K562 (cell line): ENCODE measurements at regions not wholly inside any gene's neighbourhood (a gene's known extent, or its start where the extent isn't known, plus 50 kb on each side); places are given as distances from the start of the nearest gene placed in this dataset.

Experiments used
- ATAC-seq: fragments of 200-7000 bp; cut with Tn5 transposase; 3 replicates; pipeline ENCODE4 v1.9.1; 2020; ENCODE audit warnings: moderate library complexity
- BruUV-seq: library from RNA; stranded (reverse); fragments of 400-500 nt; replicated peaks from 2 replicates; lab custom pipeline; 2021; lab: Mats Ljungman, UMichigan
- CTCF ChIA-PET: fragments of 300-600 bp; formaldehyde crosslinking; extraction: SDS; loops from one replicate; lab custom pipeline; 2021; ENCODE audit warnings: low intra/inter-chr PET ratio; lab: Yijun Ruan, JAX
- POLR2A ChIA-PET: fragments of 300-600, 350-650 bp; sonication (Branson Sonifier 250); formaldehyde crosslinking; extraction: SDS; loops from one replicate; lab custom pipeline; 2021; ENCODE audit warnings: antibody characterized with exemption, inconsistent platforms; lab: Yijun Ruan, JAX
- DNase-seq, 4 experiments: peaks; one replicate each; pipeline versions ENCODE4 v3.0.0 to v3.0.0-alpha.2; 2011 to 2018; ENCODE audit warnings: low spot score in 3 of 4, mixed read lengths in 3 of 4; ENCODE audit errors: extremely low read depth in 1 of 4
- FAIRE-seq: peaks from 2 replicates; lab custom pipeline; 2011; peaks lifted over from hg19 to GRCh38; lab: Jason Lieb, UNC
- H2AFZ ChIP-seq: 2 replicates; pipeline ENCODE4 v1.6.0; 2011; ENCODE audit warnings: low read depth, low read length, control low read depth, inconsistent platforms
- H3K27ac ChIP-seq: fragments of 200-600 bp; 3 replicates; pipeline ENCODE4 v1.8.0; 2011; ENCODE audit warnings: low read depth, mild to moderate bottlenecking, control low read depth, inconsistent platforms, low read length, moderate library complexity, mixed read lengths; ENCODE audit errors: extremely low read depth
- H3K27me3 ChIP-seq, 2 experiments: fragments of 300-600 bp in 1 of 2; 2 replicates in 1 of 2; 3 replicates in 1 of 2; pipeline versions ENCODE4 v1.6.0 to v1.8.0; 2011; ENCODE audit warnings: inconsistent platforms in 2 of 2, low read length in 2 of 2, mild to moderate bottlenecking in 1 of 2, mixed read lengths in 1 of 2, moderate library complexity in 1 of 2; ENCODE audit not compliant: control insufficient read depth in 2 of 2, insufficient read depth in 2 of 2
- H3K36me3 ChIP-seq: fragments of 300-600 bp; 3 replicates; pipeline ENCODE4 v1.8.0; 2011; ENCODE audit warnings: mild to moderate bottlenecking, low read length, inconsistent platforms; ENCODE audit not compliant: control insufficient read depth, insufficient read depth
- H3K4me1 ChIP-seq, 2 experiments: fragments of 200-600 bp in 1 of 2; replicated peaks in 1 of 2; 2 replicates in 1 of 2; 3 replicates in 1 of 2; pipeline versions ENCODE4 v1.5.1 to v1.8.0; 2011; ENCODE audit warnings: inconsistent platforms in 2 of 2, low read length in 2 of 2, mild to moderate bottlenecking in 1 of 2, mixed read lengths in 1 of 2, moderate library complexity in 1 of 2; ENCODE audit not compliant: control insufficient read depth in 2 of 2, insufficient read depth in 2 of 2
- H3K4me2 ChIP-seq: 2 replicates; pipeline ENCODE4 v1.6.1; 2011; ENCODE audit warnings: low read length, control low read depth, inconsistent platforms, mixed read lengths; ENCODE audit not compliant: insufficient read depth
- H3K4me3 ChIP-seq: fragments of 200-600 bp; sonication (generic), shearing (Covaris generic); 2 replicates; pipeline ENCODE4 v1.5.1; 2016; ENCODE audit warnings: control low read depth, inconsistent platforms
- H3K79me2 ChIP-seq: fragments of 200-600 bp; 3 replicates; pipeline ENCODE4 v1.8.0; 2011; ENCODE audit warnings: low read length, inconsistent platforms; ENCODE audit not compliant: control insufficient read depth, insufficient read depth
- H3K9ac ChIP-seq, 2 experiments: 2 replicates each; pipeline versions ENCODE4 v1.6.0 to v1.6.1; 2011; ENCODE audit warnings: low read depth in 2 of 2, low read length in 2 of 2, control low read depth in 1 of 2, inconsistent platforms in 1 of 2, mild to moderate bottlenecking in 1 of 2, mixed read lengths in 1 of 2; ENCODE audit not compliant: insufficient read depth in 1 of 2
- H3K9me1 ChIP-seq: one replicate; pipeline ENCODE4 v1.6.0; 2011; ENCODE audit warnings: inconsistent platforms, mild to moderate bottlenecking, low read length, moderate library complexity; ENCODE audit not compliant: control insufficient read depth, insufficient read depth
- H3K9me3 ChIP-seq: replicated peaks from 2 replicates; pipeline ENCODE4 v1.5.1; 2011; ENCODE audit warnings: low read depth, low read length, inconsistent platforms; ENCODE audit not compliant: control insufficient read depth, insufficient read depth
- H4K20me1 ChIP-seq: replicated peaks from 2 replicates; pipeline ENCODE4 v1.6.1; 2011; ENCODE audit warnings: low read length, inconsistent platforms, mixed read lengths; ENCODE audit not compliant: control insufficient read depth, insufficient read depth
- C11orf30 ChIP-seq: fragments of 450-650 bp; IDR thresholded peaks from 2 replicates; pipeline ENCODE4 v1.6.1; 2016; ENCODE audit warnings: low read depth, mild to moderate bottlenecking
- HNRNPLL ChIP-seq: fragments of 200-400 bp; formaldehyde crosslinking; IDR thresholded peaks from 2 replicates; pipeline ENCODE4 v1.6.1; 2017; ENCODE audit warnings: low read length, low read depth, mild to moderate bottlenecking; ENCODE audit not compliant: poor library complexity, severe bottlenecking
- JUNB ChIP-seq: fragments of 450-650 bp; formaldehyde crosslinking; conservative IDR thresholded peaks from 2 replicates; pipeline ENCODE4 v1.4.0; 2020; ENCODE audit warnings: mild to moderate bottlenecking
- MAFF ChIP-seq: IDR thresholded peaks from 2 replicates; pipeline ENCODE4 v1.6.1; 2012; ENCODE audit warnings: low read length, improper control_type of control experiment
- MAFG ChIP-seq: fragments of 450-650 bp; conservative IDR thresholded peaks from 2 replicates; pipeline ENCODE4 v1.6.1; 2016; ENCODE audit warnings: missing genetic modification characterization, missing compliant biosample characterization
- MAFK ChIP-seq: IDR thresholded peaks from 2 replicates; pipeline ENCODE4 v1.6.1; 2011; ENCODE audit warnings: low read length, improper control_type of control experiment
- ZBTB8A ChIP-seq: fragments of 450-650 bp; IDR thresholded peaks from 2 replicates; pipeline ENCODE4 v1.6.1; 2018; ENCODE audit warnings: mild to moderate bottlenecking, moderate library complexity; ENCODE audit not compliant: partially characterized antibody
- ZNF316 ChIP-seq: fragments of 450-650 bp; IDR thresholded peaks from 2 replicates; pipeline ENCODE4 v1.6.1; 2016
- WGBS: fragments of 100-300 bp; shearing (Covaris generic); methylation state at CpG from one replicate; pipeline ENCODE4 v1.1.6; 2016; ENCODE audit warnings: low coverage, mixed read lengths; ENCODE audit not compliant: insufficient coverage; ENCODE audit errors: missing lambda C conversion rate; 5-methylcytosine and 5-hydroxymethylcytosine counted together
- in situ Hi-C: fragments of 300-500 bp; cut with MboI; formaldehyde crosslinking; loops from 4 replicates; pipeline ENCODE4 v1.15.0; 2018; ENCODE audit warnings: inconsistent platforms, mixed read lengths
- intact Hi-C: fragments of 100-400 bp; cut with micrococcal nuclease; formaldehyde crosslinking; loops from 2 replicates; pipeline ENCODE4 v1.14.2; 2022

- TF ChIP-seq MAFF (peak; percentile 68), JUNB (CRISPR knock-in tag) (no peak), ZNF316 (peak; percentile 58), C11orf30 (peak; percentile 37; the same call in 1 of the 2 replicates), MAFK (peak; percentile 68), MAFG (tag) (peak; percentile 57), HNRNPLL (no peak), ZBTB8A (no peak)
- FAIRE-seq (no peak), ATAC-seq (no peak), DNase-seq (no peak)
- CTCF ChIA-PET, result no interaction called here
- no peaks in the 10 kb centered on the region for H3K9me3 ChIP-seq
- WGBS, result 5% methylated on average over 1 of the region's 1 CpG
- intact Hi-C loops (no loop called here), in situ Hi-C loops (no loop called here)
- no peaks in the 10 kb centered on the region for H4K20me1 ChIP-seq
- no peak overlapping the region for H3K4me3 ChIP-seq
- H3K9ac ChIP-seq, result no peak overlapping the region
- no peaks in the 10 kb centered on the region for H3K9me1 ChIP-seq
- POLR2A ChIA-PET, result no interaction called here
- no peak overlapping the region for H3K4me2 ChIP-seq
- no TSS peak for BruUV-seq
- no peaks in the 10 kb centered on the region for H3K27me3 ChIP-seq
- no peaks in the 10 kb centered on the region for H3K36me3 ChIP-seq
- no peaks in the 10 kb centered on the region for H3K79me2 ChIP-seq
- H2AFZ ChIP-seq, result no peak overlapping the region
- H3K4me1 ChIP-seq, result no peaks in the 10 kb centered on the region
- no peak overlapping the region for H3K27ac ChIP-seq
These were observed 227.5 kb downstream of the KCNS3 start for GRCh38 chr2:18105929-18106328.
